HEK293T (cell line): ENCODE measurements at regions not wholly inside any gene's neighbourhood (a gene's known extent, or its start where the extent isn't known, plus 50 kb on each side); places are given as distances from the start of the nearest gene placed in this dataset.

Experiments
- ARNT ChIP-seq: fragments of 450-650 bp; IDR thresholded peaks from 2 replicates; pipeline ENCODE4 v1.6.1; 2017; ENCODE audit warnings: mild to moderate bottlenecking
- BHLHE40 ChIP-seq: fragments of 450-650 bp; IDR thresholded peaks from 2 replicates; pipeline ENCODE4 v1.6.1; 2016; ENCODE audit warnings: mild to moderate bottlenecking, moderate library complexity, borderline replicate concordance
- CTBP1 ChIP-seq: fragments of 450-650 bp; IDR thresholded peaks from 2 replicates; pipeline ENCODE4 v1.6.1; 2016; ENCODE audit warnings: borderline replicate concordance
- ELF4 ChIP-seq: fragments of 450-650 bp; IDR thresholded peaks from 2 replicates; pipeline ENCODE4 v1.6.1; 2017; ENCODE audit warnings: antibody characterized with exemption
- FOXA1 ChIP-seq: fragments of 450-650 bp; IDR thresholded peaks from 2 replicates; pipeline ENCODE4 v1.6.1; 2016; ENCODE audit warnings: mild to moderate bottlenecking
- FOXK2 ChIP-seq: fragments of 450-650 bp; IDR thresholded peaks from 2 replicates; pipeline ENCODE4 v1.6.1; 2016; ENCODE audit warnings: mild to moderate bottlenecking
- FOXM1 ChIP-seq: fragments of 450-650 bp; IDR thresholded peaks from 2 replicates; pipeline ENCODE4 v1.6.1; 2017; ENCODE audit warnings: mild to moderate bottlenecking, borderline replicate concordance
- HDGF ChIP-seq: fragments of 450-650 bp; IDR thresholded peaks from 2 replicates; pipeline ENCODE4 v1.6.1; 2017; ENCODE audit warnings: antibody characterized with exemption, borderline replicate concordance
- LEF1 ChIP-seq: fragments of 450-650 bp; IDR thresholded peaks from 2 replicates; pipeline ENCODE4 v1.6.1; 2017; ENCODE audit warnings: mild to moderate bottlenecking, borderline replicate concordance
- PKNOX1 ChIP-seq: fragments of 450-650 bp; IDR thresholded peaks from 2 replicates; pipeline ENCODE4 v1.6.1; 2016
- SP1 ChIP-seq: fragments of 450-650 bp; IDR thresholded peaks from 2 replicates; pipeline ENCODE4 v1.6.1; 2017
- SUZ12 ChIP-seq: fragments of 450-650 bp; IDR thresholded peaks from 2 replicates; pipeline ENCODE4 v1.6.1; 2016; ENCODE audit warnings: mild to moderate bottlenecking
- TARDBP ChIP-seq: fragments of 450-650 bp; IDR thresholded peaks from 2 replicates; pipeline ENCODE4 v1.6.1; 2016
- ZNF384 ChIP-seq: fragments of 450-650 bp; IDR thresholded peaks from 2 replicates; pipeline ENCODE4 v1.6.1; 2016

GRCh38 chrX:45935408-45935807, 609.8 kb downstream of the ZNF674 start:
- TF ChIP-seq TARDBP: no peak
- TF ChIP-seq ARNT: no peak
- TF ChIP-seq LEF1: no peak
- no peak for TF ChIP-seq FOXM1
- no peak for TF ChIP-seq SP1
- TF ChIP-seq SUZ12: no peak
- no peak for TF ChIP-seq FOXK2
- no peak for TF ChIP-seq ELF4
- no peak for TF ChIP-seq ZNF384
- no peak for TF ChIP-seq FOXA1
- TF ChIP-seq CTBP1: no peak
- TF ChIP-seq BHLHE40: no peak
- no peak for TF ChIP-seq HDGF
- TF ChIP-seq PKNOX1: no peak
